AG04450 (cell line): ENCODE measurements at regions not wholly inside any gene's neighbourhood (a gene's known extent, or its start where the extent isn't known, plus 50 kb on each side); places are given as distances from the start of the nearest gene placed in this dataset.

Experiments used
- CTCF ChIA-PET: fragments of 300-600, 350-600 bp; formaldehyde crosslinking; extraction: SDS; loops from one replicate; lab custom pipeline; 2022; ENCODE audit warnings: antibody characterized with exemption, inconsistent platforms; lab: Charles Lee
- POLR2A ChIA-PET: fragments of 350-600 bp; formaldehyde crosslinking; extraction: SDS; loops from one replicate; lab custom pipeline; 2021; ENCODE audit warnings: antibody characterized with exemption, inconsistent platforms; lab: Yijun Ruan, JAX
- DNase-seq: peaks from one replicate; pipeline ENCODE4 v3.0.0-alpha.2; 2011; ENCODE audit warnings: low read depth, low spot score
- H3K27ac ChIP-seq: one replicate; pipeline ENCODE4 v1.5.1; 2012; ENCODE audit warnings: low read depth, low read length, control low read depth
- H3K27me3 ChIP-seq: one replicate; pipeline ENCODE4 v1.6.0; 2012; ENCODE audit warnings: low read length; ENCODE audit not compliant: control insufficient read depth, insufficient read depth
- H3K4me3 ChIP-seq: 2 replicates; pipeline ENCODE4 v1.5.1; 2011; ENCODE audit warnings: mild to moderate bottlenecking, low read depth, low read length, control low read depth
- H3K9me3 ChIP-seq: 2 replicates; pipeline ENCODE4 v1.5.1; 2012; ENCODE audit warnings: low read length; ENCODE audit not compliant: control insufficient read depth, insufficient read depth
- CTCF ChIP-seq: IDR thresholded peaks from 2 replicates; pipeline ENCODE4 v1.5.1; 2011; ENCODE audit warnings: low read depth, low read length, control low read depth, inconsistent platforms

GRCh38 chr2:149731079-149731478 lies 143.5 kb upstream of the MMADHC start:
- no peak overlapping the region for H3K27ac ChIP-seq
- ChIA-PET CTCF (no interaction called here), POLR2A (no interaction called here)
- no peaks in the 10 kb centered on the region for H3K27me3 ChIP-seq
- H3K4me3 ChIP-seq: no peak overlapping the region
- no peak for TF ChIP-seq CTCF
- no peak for DNase-seq
- H3K9me3 ChIP-seq: no peaks in the 10 kb centered on the region

- no peak overlapping the region for H3K4me3 ChIP-seq
- DNase-seq: no peak
- ChIA-PET POLR2A (no interaction called here), CTCF (interaction anchor here (0.6 kb wide), 1 partner anchor 372 kb away, joined by 3 read pairs; no protein-coding TSS in a partner anchor)
- no peaks in the 10 kb centered on the region for H3K9me3 ChIP-seq
- H3K27me3 ChIP-seq: no peaks in the 10 kb centered on the region
- no peak for TF ChIP-seq CTCF
- H3K27ac ChIP-seq: no peak overlapping the region
These were observed 142.0 kb upstream of the MMADHC start for GRCh38 chr2:149729586-149729985.

GRCh38 chr2:149727927-149728326 lies 140.4 kb upstream of the MMADHC start:
- ChIA-PET POLR2A (interaction anchor here (0.7 kb wide), 1 partner anchor 11 kb away, joined by 3 read pairs; no protein-coding TSS in a partner anchor), CTCF (no interaction called here)
- Histone ChIP-seq H3K9me3 (no peaks in the 10 kb centered on the region), H3K27me3 (no peaks in the 10 kb centered on the region), H3K27ac (no peak overlapping the region), H3K4me3 (no peak overlapping the region)
- no peak for DNase-seq
- TF ChIP-seq CTCF: no peak

GRCh38 chr2:149725234-149725633 lies 137.7 kb upstream of the MMADHC start:
- no peak for DNase-seq
- CTCF ChIA-PET: interaction anchor here (0.5 kb wide), 2 partner anchors 37 to 146 kb away, joined by 3 to 7 read pairs; no protein-coding TSS in a partner anchor
- TF ChIP-seq CTCF: no peak

GRCh38 chr2:149724091-149724490 lies 136.5 kb upstream of the MMADHC start:
- POLR2A ChIA-PET: no interaction called here
- H3K27me3 ChIP-seq: no peaks in the 10 kb centered on the region
- TF ChIP-seq CTCF: no peak

More at GRCh38 chr2:149725234-149725633, 137.7 kb upstream of the MMADHC start:
- Histone ChIP-seq H3K27me3 (no peaks in the 10 kb centered on the region), H3K27ac (no peak overlapping the region), H3K9me3 (no peaks in the 10 kb centered on the region), H3K4me3 (no peak overlapping the region)
- POLR2A ChIA-PET: no interaction called here

More at GRCh38 chr2:149724091-149724490, 136.5 kb upstream of the MMADHC start:
- DNase-seq: no peak
- no peak overlapping the region for H3K4me3 ChIP-seq
- H3K9me3 ChIP-seq: no peaks in the 10 kb centered on the region
- CTCF ChIA-PET: interaction anchor here (1.0 kb wide), 1 partner anchor 10 kb away, joined by 3 read pairs; no protein-coding TSS in a partner anchor
- no peak overlapping the region for H3K27ac ChIP-seq
